ENCODE measurements at regions not wholly inside any gene's neighbourhood (a gene's known extent, or its start where the extent isn't known, plus 50 kb on each side); places are given as distances from the start of the nearest gene placed in this dataset.

DNA sequence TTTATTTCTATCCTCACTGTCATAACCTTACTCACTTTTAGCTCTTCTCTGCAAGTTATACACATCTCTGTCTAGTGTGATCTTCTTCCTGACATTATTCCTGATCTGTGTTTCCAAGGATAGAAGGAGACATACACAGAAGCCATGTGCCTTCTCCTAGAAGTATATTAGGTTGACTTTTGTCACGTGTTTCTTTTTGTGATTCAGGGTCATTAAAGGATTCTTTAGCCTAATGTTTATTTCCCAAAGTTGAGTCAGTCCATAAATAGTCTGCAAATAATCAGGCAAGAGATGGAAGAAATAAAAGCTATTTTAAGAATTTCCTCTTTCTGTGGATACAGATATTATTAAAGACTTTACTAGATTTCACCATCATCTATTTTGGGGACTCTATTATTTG lies 214.1 kb upstream of the GOT2 start:
- CTCF ChIA-PET: no interaction called here
- Histone ChIP-seq H3K27me3 (ENCODE audit: insufficient read depth, low read depth) (peaks cover 8% of the 10 kb centered on the region; the same call in 1 of the 2 replicates), H4K20me1 (ENCODE audit: insufficient read depth) (no peaks in the 10 kb centered on the region), H3K4me1 (replicated peaks; ENCODE audit: insufficient read depth) (no peaks in the 10 kb centered on the region), H3K9me2 (ENCODE audit: insufficient read depth) (no peaks in the 10 kb centered on the region), H3K4me3 (no peak overlapping the region), H3K79me2 (ENCODE audit: low read depth) (no peaks in the 10 kb centered on the region), H3K9me3 (ENCODE audit: insufficient read depth, low read depth) (no peaks in the 10 kb centered on the region; the same call in 1 of the 2 replicates), H2AFZ (no peak overlapping the region), H3K4me2 (no peak overlapping the region), H3F3A (ENCODE audit: insufficient read depth, low read depth) (no peaks in the 10 kb centered on the region), H3K36me3 (ENCODE audit: low read depth) (no peaks in the 10 kb centered on the region), H3K27ac (no peak overlapping the region)
- DNase-seq: no peak
- intact Hi-C loops (cut with micrococcal nuclease; ENCODE audit: unreplicated experiment): no loop called here
- POLR2A ChIA-PET (ENCODE audit: unreplicated experiment): no interaction called here
- BruUV-seq (replicated peaks): no TSS peak
- no peak for TF ChIP-seq EZH2 (IDR thresholded peaks at IDR 0.05; ENCODE audit: low read depth)
- TF ChIP-seq, protein P1, sequence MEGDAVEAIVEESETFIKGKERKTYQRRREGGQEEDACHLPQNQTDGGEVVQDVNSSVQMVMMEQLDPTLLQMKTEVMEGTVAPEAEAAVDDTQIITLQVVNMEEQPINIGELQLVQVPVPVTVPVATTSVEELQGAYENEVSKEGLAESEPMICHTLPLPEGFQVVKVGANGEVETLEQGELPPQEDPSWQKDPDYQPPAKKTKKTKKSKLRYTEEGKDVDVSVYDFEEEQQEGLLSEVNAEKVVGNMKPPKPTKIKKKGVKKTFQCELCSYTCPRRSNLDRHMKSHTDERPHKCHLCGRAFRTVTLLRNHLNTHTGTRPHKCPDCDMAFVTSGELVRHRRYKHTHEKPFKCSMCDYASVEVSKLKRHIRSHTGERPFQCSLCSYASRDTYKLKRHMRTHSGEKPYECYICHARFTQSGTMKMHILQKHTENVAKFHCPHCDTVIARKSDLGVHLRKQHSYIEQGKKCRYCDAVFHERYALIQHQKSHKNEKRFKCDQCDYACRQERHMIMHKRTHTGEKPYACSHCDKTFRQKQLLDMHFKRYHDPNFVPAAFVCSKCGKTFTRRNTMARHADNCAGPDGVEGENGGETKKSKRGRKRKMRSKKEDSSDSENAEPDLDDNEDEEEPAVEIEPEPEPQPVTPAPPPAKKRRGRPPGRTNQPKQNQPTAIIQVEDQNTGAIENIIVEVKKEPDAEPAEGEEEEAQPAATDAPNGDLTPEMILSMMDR (conservative IDR thresholded peaks at IDR 0.05): no peak

DNA sequence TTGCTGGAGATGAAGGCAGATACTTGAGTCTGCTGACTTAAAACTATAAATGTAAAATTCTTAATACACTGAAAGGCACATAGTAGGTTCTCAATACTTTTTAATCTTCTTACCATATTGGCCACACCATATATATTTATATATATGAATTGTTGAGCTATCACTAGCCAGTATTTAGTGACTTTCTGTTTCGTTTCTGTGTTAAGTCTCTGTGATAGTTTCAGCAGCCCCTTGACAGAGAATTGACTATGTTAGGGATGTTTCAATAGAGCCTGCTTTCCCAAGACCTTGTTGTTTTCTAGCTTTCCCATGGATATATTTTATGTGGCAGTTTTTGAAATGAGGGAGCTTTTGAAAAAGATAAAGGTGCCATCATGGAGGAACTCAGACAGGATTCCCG lies 206.5 kb upstream of the GOT2 start:
- H3K4me3 ChIP-seq: no peak overlapping the region
- H3K79me2 ChIP-seq (ENCODE audit: low read depth): no peaks in the 10 kb centered on the region
- TF ChIP-seq EZH2 (IDR thresholded peaks at IDR 0.05; ENCODE audit: low read depth): no peak
- TF ChIP-seq, protein P1 (conservative IDR thresholded peaks at IDR 0.05): no peak
- H2AFZ ChIP-seq: no peak overlapping the region
- CTCF ChIA-PET: no interaction called here
- H3F3A ChIP-seq (ENCODE audit: insufficient read depth, low read depth): no peaks in the 10 kb centered on the region
- no peaks in the 10 kb centered on the region for H3K4me1 ChIP-seq (replicated peaks; ENCODE audit: insufficient read depth)
- H4K20me1 ChIP-seq (ENCODE audit: insufficient read depth): no peaks in the 10 kb centered on the region
- intact Hi-C loops (cut with micrococcal nuclease; ENCODE audit: unreplicated experiment): no loop called here
- no TSS peak for BruUV-seq (replicated peaks)
- no peak overlapping the region for H3K27ac ChIP-seq
- no peak overlapping the region for H3K4me2 ChIP-seq
- POLR2A ChIA-PET (ENCODE audit: unreplicated experiment): no interaction called here
- peaks cover 8% of the 10 kb centered on the region for H3K27me3 ChIP-seq (ENCODE audit: insufficient read depth, low read depth)
- DNase-seq: no peak
- no peaks in the 10 kb centered on the region; the same call in 1 of the 2 replicates for H3K9me3 ChIP-seq (ENCODE audit: insufficient read depth, low read depth)
- no peaks in the 10 kb centered on the region for H3K36me3 ChIP-seq (ENCODE audit: low read depth)
- no peaks in the 10 kb centered on the region for H3K9me2 ChIP-seq (ENCODE audit: insufficient read depth)

DNA sequence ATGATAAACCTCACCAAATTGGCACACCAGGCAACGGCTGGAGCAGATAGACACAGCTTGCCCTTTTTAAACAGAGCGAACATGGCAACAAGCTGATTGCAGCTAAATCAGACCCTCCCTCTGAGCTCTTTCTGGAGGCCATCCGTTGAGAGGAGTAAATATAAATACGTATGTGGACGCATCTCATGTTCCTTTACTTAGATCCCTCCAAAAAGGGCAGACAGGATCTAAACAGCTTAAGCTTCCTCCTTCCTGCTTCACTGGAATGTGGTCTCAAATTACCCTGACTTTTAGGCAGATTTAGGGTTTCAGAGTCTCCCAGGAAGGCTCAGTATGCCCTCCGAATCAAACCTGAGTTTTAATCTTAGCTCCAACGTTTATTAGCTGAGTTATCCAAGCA lies 204.7 kb upstream of the GOT2 start:
- Histone ChIP-seq H3K27me3 (ENCODE audit: insufficient read depth, low read depth) (peaks cover 8% of the 10 kb centered on the region), H3K4me1 (replicated peaks; ENCODE audit: insufficient read depth) (no peaks in the 10 kb centered on the region), H3K4me3 (no peak overlapping the region), H3K27ac (no peak overlapping the region), H3K9me3 (ENCODE audit: insufficient read depth, low read depth) (no peaks in the 10 kb centered on the region), H3K79me2 (ENCODE audit: low read depth) (no peaks in the 10 kb centered on the region), H3F3A (ENCODE audit: insufficient read depth, low read depth) (no peaks in the 10 kb centered on the region), H3K36me3 (ENCODE audit: low read depth) (no peaks in the 10 kb centered on the region), H3K4me2 (no peak overlapping the region), H3K9me2 (ENCODE audit: insufficient read depth) (no peaks in the 10 kb centered on the region), H4K20me1 (ENCODE audit: insufficient read depth) (no peaks in the 10 kb centered on the region), H2AFZ (no peak overlapping the region)
- no peak for DNase-seq
- POLR2A ChIA-PET (ENCODE audit: unreplicated experiment): no interaction called here
- BruUV-seq (replicated peaks): no TSS peak
- CTCF ChIA-PET: no interaction called here
- no peak for TF ChIP-seq EZH2 (IDR thresholded peaks at IDR 0.05; ENCODE audit: low read depth)
- TF ChIP-seq, protein P1 (conservative IDR thresholded peaks at IDR 0.05): no peak
- intact Hi-C loops (cut with micrococcal nuclease; ENCODE audit: unreplicated experiment): no loop called here

Data from PC-9 (cell line).